ENCODE measurements at regions not wholly inside any gene's neighbourhood (a gene's known extent, or its start where the extent isn't known, plus 50 kb on each side); places are given as distances from the start of the nearest gene placed in this dataset.

DNA sequence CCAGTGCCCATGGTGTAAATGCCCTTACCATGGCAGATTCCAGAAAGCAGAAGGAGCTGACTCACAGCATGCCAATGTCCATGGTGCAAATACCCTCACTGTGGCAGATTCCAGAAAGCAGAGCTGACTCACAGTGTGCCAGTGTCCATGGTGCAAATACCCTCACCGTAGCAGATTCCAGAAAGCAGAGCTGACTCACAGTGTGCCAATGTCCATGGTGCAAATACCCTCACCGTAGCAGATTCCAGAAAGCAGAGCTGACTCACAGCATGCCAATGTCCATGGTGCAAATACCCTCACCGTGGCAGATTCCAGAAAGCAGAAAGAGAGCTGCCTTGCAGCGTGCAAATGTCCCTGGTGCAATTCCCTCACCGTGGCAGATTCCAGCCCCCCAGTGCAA lies 163.8 kb upstream of the SOX1 start:
- Histone ChIP-seq H3K9me3 (ENCODE audit: control insufficient read depth, insufficient read depth, low read depth, low read length) (no peaks in the 10 kb centered on the region), H3K4me1 (ENCODE audit: control insufficient read depth, insufficient read depth, low read length) (no peaks in the 10 kb centered on the region), H3K27ac (ENCODE audit: low read length) (no peak overlapping the region), H3K36me3 (ENCODE audit: control insufficient read depth, insufficient read depth, low read length) (no peaks in the 10 kb centered on the region), H3K4me3 (ENCODE audit: low read depth in 2 of 2, low read length in 2 of 2) (no peak overlapping the region), H3K27me3 (ENCODE audit: control insufficient read depth, insufficient read depth, low read length) (no peaks in the 10 kb centered on the region)
- TF ChIP-seq POLR2AphosphoS5 (IDR thresholded peaks at IDR 0.05; ENCODE audit: low read depth, low read length) = no peak
- no peak for TF ChIP-seq SIN3A (IDR thresholded peaks at IDR 0.05; ENCODE audit: borderline replicate concordance, insufficient read depth, low read depth, low read length)
- TF ChIP-seq, protein P1, sequence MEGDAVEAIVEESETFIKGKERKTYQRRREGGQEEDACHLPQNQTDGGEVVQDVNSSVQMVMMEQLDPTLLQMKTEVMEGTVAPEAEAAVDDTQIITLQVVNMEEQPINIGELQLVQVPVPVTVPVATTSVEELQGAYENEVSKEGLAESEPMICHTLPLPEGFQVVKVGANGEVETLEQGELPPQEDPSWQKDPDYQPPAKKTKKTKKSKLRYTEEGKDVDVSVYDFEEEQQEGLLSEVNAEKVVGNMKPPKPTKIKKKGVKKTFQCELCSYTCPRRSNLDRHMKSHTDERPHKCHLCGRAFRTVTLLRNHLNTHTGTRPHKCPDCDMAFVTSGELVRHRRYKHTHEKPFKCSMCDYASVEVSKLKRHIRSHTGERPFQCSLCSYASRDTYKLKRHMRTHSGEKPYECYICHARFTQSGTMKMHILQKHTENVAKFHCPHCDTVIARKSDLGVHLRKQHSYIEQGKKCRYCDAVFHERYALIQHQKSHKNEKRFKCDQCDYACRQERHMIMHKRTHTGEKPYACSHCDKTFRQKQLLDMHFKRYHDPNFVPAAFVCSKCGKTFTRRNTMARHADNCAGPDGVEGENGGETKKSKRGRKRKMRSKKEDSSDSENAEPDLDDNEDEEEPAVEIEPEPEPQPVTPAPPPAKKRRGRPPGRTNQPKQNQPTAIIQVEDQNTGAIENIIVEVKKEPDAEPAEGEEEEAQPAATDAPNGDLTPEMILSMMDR (IDR thresholded peaks at IDR 0.05) = no peak
- TF ChIP-seq, protein P2, sequence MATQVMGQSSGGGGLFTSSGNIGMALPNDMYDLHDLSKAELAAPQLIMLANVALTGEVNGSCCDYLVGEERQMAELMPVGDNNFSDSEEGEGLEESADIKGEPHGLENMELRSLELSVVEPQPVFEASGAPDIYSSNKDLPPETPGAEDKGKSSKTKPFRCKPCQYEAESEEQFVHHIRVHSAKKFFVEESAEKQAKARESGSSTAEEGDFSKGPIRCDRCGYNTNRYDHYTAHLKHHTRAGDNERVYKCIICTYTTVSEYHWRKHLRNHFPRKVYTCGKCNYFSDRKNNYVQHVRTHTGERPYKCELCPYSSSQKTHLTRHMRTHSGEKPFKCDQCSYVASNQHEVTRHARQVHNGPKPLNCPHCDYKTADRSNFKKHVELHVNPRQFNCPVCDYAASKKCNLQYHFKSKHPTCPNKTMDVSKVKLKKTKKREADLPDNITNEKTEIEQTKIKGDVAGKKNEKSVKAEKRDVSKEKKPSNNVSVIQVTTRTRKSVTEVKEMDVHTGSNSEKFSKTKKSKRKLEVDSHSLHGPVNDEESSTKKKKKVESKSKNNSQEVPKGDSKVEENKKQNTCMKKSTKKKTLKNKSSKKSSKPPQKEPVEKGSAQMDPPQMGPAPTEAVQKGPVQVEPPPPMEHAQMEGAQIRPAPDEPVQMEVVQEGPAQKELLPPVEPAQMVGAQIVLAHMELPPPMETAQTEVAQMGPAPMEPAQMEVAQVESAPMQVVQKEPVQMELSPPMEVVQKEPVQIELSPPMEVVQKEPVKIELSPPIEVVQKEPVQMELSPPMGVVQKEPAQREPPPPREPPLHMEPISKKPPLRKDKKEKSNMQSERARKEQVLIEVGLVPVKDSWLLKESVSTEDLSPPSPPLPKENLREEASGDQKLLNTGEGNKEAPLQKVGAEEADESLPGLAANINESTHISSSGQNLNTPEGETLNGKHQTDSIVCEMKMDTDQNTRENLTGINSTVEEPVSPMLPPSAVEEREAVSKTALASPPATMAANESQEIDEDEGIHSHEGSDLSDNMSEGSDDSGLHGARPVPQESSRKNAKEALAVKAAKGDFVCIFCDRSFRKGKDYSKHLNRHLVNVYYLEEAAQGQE (IDR thresholded peaks at IDR 0.05; ENCODE audit: insufficient read depth in 1 of 2, low read depth in 2 of 2, low read length in 1 of 2) = no peak
- ChIA-PET CTCF (no interaction called here), POLR2A (no interaction called here)
- ATAC-seq (no peak; the same call in 1 of the 2 replicates), DNase-seq (ENCODE audit: low read depth, low spot score) (no peak)
- intact Hi-C loops (cut with micrococcal nuclease; ENCODE audit: unreplicated experiment) (no loop called here), in situ Hi-C loops (cut with HindIII; ENCODE audit: low pct_unique_long_range_greater_than_20kb, low sequenced_read_pairs) (no loop called here)
- BruUV-seq (replicated peaks) = no TSS peak

DNA sequence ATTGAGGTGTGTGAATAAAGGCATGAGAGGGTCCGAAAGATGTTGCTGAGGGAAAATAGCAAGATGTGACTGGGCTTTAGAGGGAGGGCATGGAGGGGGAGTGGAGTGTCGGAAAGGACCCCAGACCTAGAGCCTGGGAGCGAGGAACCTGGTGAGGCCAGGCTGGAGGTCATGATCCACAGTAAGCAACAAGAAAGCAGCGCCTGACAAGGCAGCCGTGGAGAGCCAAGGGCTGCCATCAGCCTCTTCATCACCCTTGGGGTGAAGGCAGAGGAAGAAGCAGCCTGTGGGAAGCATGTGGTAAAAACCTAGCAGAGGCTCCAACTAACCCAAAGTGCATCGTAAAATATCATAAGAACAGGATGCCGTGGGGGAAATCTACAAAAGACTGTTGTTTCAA lies 162.8 kb upstream of the SOX1 start:
- no peak overlapping the region for H3K27ac ChIP-seq (ENCODE audit: low read length)
- no peaks in the 10 kb centered on the region for H3K27me3 ChIP-seq (ENCODE audit: control insufficient read depth, insufficient read depth, low read length)
- no peaks in the 10 kb centered on the region for H3K9me3 ChIP-seq (ENCODE audit: control insufficient read depth, insufficient read depth, low read depth, low read length)
- no peaks in the 10 kb centered on the region for H3K4me1 ChIP-seq (ENCODE audit: control insufficient read depth, insufficient read depth, low read length)
- H3K36me3 ChIP-seq (ENCODE audit: control insufficient read depth, insufficient read depth, low read length) = no peaks in the 10 kb centered on the region
- ATAC-seq = no peak
- BruUV-seq (replicated peaks) = no TSS peak
- intact Hi-C loops (cut with micrococcal nuclease; ENCODE audit: unreplicated experiment) (no loop called here), in situ Hi-C loops (cut with HindIII; ENCODE audit: low pct_unique_long_range_greater_than_20kb, low sequenced_read_pairs) (no loop called here)
- TF ChIP-seq, protein P2 (IDR thresholded peaks at IDR 0.05; ENCODE audit: insufficient read depth in 1 of 2, low read depth in 2 of 2, low read length in 1 of 2) = no peak
- no peak for TF ChIP-seq POLR2AphosphoS5 (IDR thresholded peaks at IDR 0.05; ENCODE audit: low read depth, low read length)
- no peak for TF ChIP-seq TCF7L2 (IDR thresholded peaks at IDR 0.05; ENCODE audit: low read depth, low read length)
- TF ChIP-seq SIN3A (IDR thresholded peaks at IDR 0.05; ENCODE audit: borderline replicate concordance, insufficient read depth, low read depth, low read length) = no peak
- TF ChIP-seq, protein P1 (IDR thresholded peaks at IDR 0.05) = no peak
- ChIA-PET CTCF (no interaction called here), POLR2A (no interaction called here)
- no peak for DNase-seq (ENCODE audit: low read depth, low spot score)
- H3K4me3 ChIP-seq (ENCODE audit: low read depth in 2 of 2, low read length in 2 of 2) = no peak overlapping the region
